SK-N-SH (cell line): ENCODE measurements at regions not wholly inside any gene's neighbourhood (a gene's known extent, or its start where the extent isn't known, plus 50 kb on each side); places are given as distances from the start of the nearest gene placed in this dataset.

Source experiments
- CTCF ChIA-PET: fragments of 300-600, 350-600 bp; formaldehyde crosslinking; extraction: SDS; loops from one replicate; lab custom pipeline; 2021; lab: Yijun Ruan, JAX
- POLR2A ChIA-PET: fragments of 350-600 bp; sonication (Branson Sonifier 250); formaldehyde crosslinking; extraction: SDS; loops from one replicate; lab custom pipeline; 2020; ENCODE audit warnings: antibody characterized with exemption, inconsistent platforms; lab: Yijun Ruan, JAX
- DNase-seq: peaks from one replicate; pipeline ENCODE4 v3.0.0; 2012
- H2AFZ ChIP-seq: fragments of 200-600 bp; sonication (generic); 2 replicates; pipeline ENCODE4 v1.8.1; 2016; ENCODE audit warnings: antibody characterized with exemption, mild to moderate bottlenecking, low read depth
- H3F3A ChIP-seq: fragments of 200-600 bp; sonication (generic); replicated peaks from 2 replicates; pipeline ENCODE3; 2016; ENCODE audit warnings: antibody characterized with exemption, mild to moderate bottlenecking; ENCODE audit not compliant: insufficient read depth
- H3K27ac ChIP-seq, 2 experiments: fragments of 200-500 bp in 1 of 2; fragments of 200-600 bp in 1 of 2; sonication (Bioruptor generic) in 1 of 2; sonication (generic), shearing (Covaris generic) in 1 of 2; 2 replicates each; pipeline versions ENCODE4 v1.5.1 to v1.6.1; 2014 to 2016; ENCODE audit warnings: low read depth in 2 of 2, inconsistent platforms in 1 of 2, low read length in 1 of 2, mild to moderate bottlenecking in 1 of 2, mixed read lengths in 1 of 2
- H3K27me3 ChIP-seq: fragments of 200-600 bp; sonication (generic), shearing (Covaris generic); 2 replicates; pipeline ENCODE4 v1.6.1; 2016; ENCODE audit warnings: mixed run types; ENCODE audit not compliant: insufficient read depth
- H3K36me3 ChIP-seq, 2 experiments: fragments of 200-500 bp in 1 of 2; fragments of 200-600 bp in 1 of 2; sonication (Bioruptor generic) in 1 of 2; sonication (generic) in 1 of 2; replicated peaks in 1 of 2; 2 replicates each; pipeline versions ENCODE3 to v1.5.1; 2014 to 2016; ENCODE audit warnings: low read length in 1 of 2, mild to moderate bottlenecking in 1 of 2; ENCODE audit not compliant: insufficient read depth in 2 of 2, control insufficient read depth in 1 of 2
- H3K4me1 ChIP-seq, 2 experiments: fragments of 200-500 bp in 1 of 2; fragments of 200-600 bp in 1 of 2; sonication (Bioruptor generic) in 1 of 2; sonication (generic), shearing (Covaris generic) in 1 of 2; 2 replicates each; pipeline versions ENCODE4 v1.5.1 to v1.6.1; 2014 to 2016; ENCODE audit warnings: low read depth in 1 of 2, low read length in 1 of 2, mixed run types in 1 of 2; ENCODE audit not compliant: insufficient read depth in 2 of 2, control insufficient read depth in 1 of 2
- H3K4me2 ChIP-seq: fragments of 200-600 bp; sonication (generic), shearing (Covaris generic); 2 replicates; pipeline ENCODE4 v1.6.1; 2017; ENCODE audit warnings: mixed run types
- H3K4me3 ChIP-seq, 2 experiments: fragments of 200-500 bp in 1 of 2; fragments of 200-600 bp in 1 of 2; sonication (Bioruptor generic) in 1 of 2; sonication (generic), shearing (Covaris generic) in 1 of 2; 2 replicates each; pipeline versions ENCODE4 v1.5.1 to v1.8.1; 2014 to 2016; ENCODE audit warnings: low read depth in 2 of 2, inconsistent platforms in 1 of 2, low read length in 1 of 2, mild to moderate bottlenecking in 1 of 2, mixed read lengths in 1 of 2, moderate library complexity in 1 of 2
- H3K79me2 ChIP-seq: fragments of 200-600 bp; sonication (generic); 2 replicates; pipeline ENCODE4 v1.8.1; 2017; ENCODE audit warnings: mild to moderate bottlenecking; ENCODE audit not compliant: insufficient read depth
- H3K9ac ChIP-seq: fragments of 200-600 bp; sonication (generic); 2 replicates; pipeline ENCODE4 v1.6.1; 2017; ENCODE audit warnings: mixed run types
- H3K9me2 ChIP-seq: fragments of 200-600 bp; sonication (generic); 2 replicates; pipeline ENCODE4 v1.6.1; 2017; ENCODE audit warnings: mixed run types
- H3K9me3 ChIP-seq: fragments of 200-600 bp; sonication (generic); 2 replicates; pipeline ENCODE4 v1.6.1; 2017; ENCODE audit warnings: mixed run types, mild to moderate bottlenecking, moderate library complexity
- H4K20me1 ChIP-seq: fragments of 200-600 bp; sonication (generic); 2 replicates; pipeline ENCODE4 v1.6.1; 2017; ENCODE audit warnings: mild to moderate bottlenecking, mixed run types; ENCODE audit not compliant: insufficient read depth
- CHD2 ChIP-seq: fragments of 150-350 bp; IDR thresholded peaks from 2 replicates; pipeline ENCODE4 v1.6.1; 2018; ENCODE audit warnings: low read length; ENCODE audit not compliant: partially characterized antibody
- EZH2phosphoT487 ChIP-seq: fragments of 200-600 bp; sonication (generic); IDR thresholded peaks from 2 replicates; pipeline ENCODE4 v1.6.1; 2017; ENCODE audit warnings: low read depth, mixed run types, mild to moderate bottlenecking, antibody characterized with exemption, moderate library complexity, borderline replicate concordance
- FOXJ3 ChIP-seq: sonication (generic); formaldehyde crosslinking; IDR thresholded peaks from 2 replicates; pipeline ENCODE4 v1.5.1; 2020; ENCODE audit warnings: mild to moderate bottlenecking, missing genetic modification reagents
- JUND ChIP-seq: IDR thresholded peaks from 2 replicates; pipeline ENCODE4 v1.4.0; 2012
- MEF2A ChIP-seq: IDR thresholded peaks from 2 replicates; pipeline ENCODE4 v1.4.0; 2012; ENCODE audit warnings: low read depth, borderline replicate concordance
- NRF1 ChIP-seq: IDR thresholded peaks from 2 replicates; pipeline ENCODE4 v1.6.1; 2012; ENCODE audit warnings: low read depth, mild to moderate bottlenecking, low read length
- POLR2AphosphoS5 ChIP-seq: IDR thresholded peaks from 2 replicates; pipeline ENCODE4 v1.6.1; 2012; ENCODE audit warnings: low read depth, low read length
- RXRA ChIP-seq: IDR thresholded peaks from 2 replicates; pipeline ENCODE4 v1.4.0; 2012; ENCODE audit warnings: low read depth, mild to moderate bottlenecking, borderline replicate concordance
- SIN3A ChIP-seq: IDR thresholded peaks from 2 replicates; pipeline ENCODE4 v1.6.1; 2012; ENCODE audit warnings: low read depth, mild to moderate bottlenecking, low read length, moderate library complexity, borderline replicate concordance
- SMC3 ChIP-seq: IDR thresholded peaks from 2 replicates; pipeline ENCODE4 v1.6.1; 2012; ENCODE audit warnings: low read depth, low read length, improper control_type of control experiment
- TAF1 ChIP-seq: IDR thresholded peaks from 2 replicates; pipeline ENCODE4 v1.6.1; 2012; ENCODE audit warnings: low read depth, mild to moderate bottlenecking, low read length, moderate library complexity, borderline replicate concordance
- TEAD4 ChIP-seq: IDR thresholded peaks from 2 replicates; pipeline ENCODE4 v1.4.0; 2012; ENCODE audit warnings: mild to moderate bottlenecking, borderline replicate concordance; ENCODE audit not compliant: insufficient read depth
- YY1 ChIP-seq: IDR thresholded peaks from 2 replicates; pipeline ENCODE4 v1.4.0; 2012; ENCODE audit warnings: low read depth, mild to moderate bottlenecking
- WGBS: methylation state at CpG from one replicate; pipeline ENCODE4 v1.1.6; 2017; ENCODE audit warnings: low lambda C conversion rate; 5-methylcytosine and 5-hydroxymethylcytosine counted together
- TF ChIP-seq, protein P1 (sequence below): IDR thresholded peaks from 2 replicates; pipeline ENCODE4; 2012

DNA sequence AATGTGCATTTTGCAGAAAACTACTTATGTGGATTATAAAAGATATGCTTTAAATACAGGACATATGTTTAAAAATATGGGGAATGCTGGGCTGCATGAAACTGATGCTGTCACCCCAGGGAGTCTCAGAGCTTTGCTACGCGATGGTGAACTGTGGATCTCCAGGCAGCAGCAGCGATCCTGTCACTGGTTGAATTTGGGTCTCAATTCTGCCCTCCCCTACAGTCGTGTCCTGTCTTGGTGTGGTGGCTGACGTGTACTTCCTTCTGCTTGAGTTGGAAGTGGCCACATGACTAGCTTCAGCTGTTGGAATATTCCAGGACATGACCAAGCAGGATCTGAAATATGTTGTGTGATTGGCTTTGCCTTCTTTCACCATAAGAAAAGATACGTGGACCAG is 222.9 kb upstream of the AJAP1 start:
- H3K9me2 ChIP-seq: no peaks in the 10 kb centered on the region
- H3K36me3 ChIP-seq: no peaks in the 10 kb centered on the region
- H4K20me1 ChIP-seq: no peaks in the 10 kb centered on the region
- H3K4me1 ChIP-seq: no peaks in the 10 kb centered on the region
- no peak overlapping the region for H3K9ac ChIP-seq
- no peak for DNase-seq
- no peak overlapping the region for H3K4me2 ChIP-seq
- CTCF ChIA-PET: no interaction called here
- H3K9me3 ChIP-seq: no peaks in the 10 kb centered on the region
- POLR2A ChIA-PET: no interaction called here
- TF ChIP-seq JUND (no peak), TAF1 (no peak), FOXJ3 (CRISPR knock-in tag) (no peak), YY1 (no peak), RXRA (no peak), CHD2 (no peak), EZH2phosphoT487 (no peak), NRF1 (no peak), TEAD4 (no peak), SIN3A (no peak), POLR2AphosphoS5 (no peak)
- TF ChIP-seq, protein P1, sequence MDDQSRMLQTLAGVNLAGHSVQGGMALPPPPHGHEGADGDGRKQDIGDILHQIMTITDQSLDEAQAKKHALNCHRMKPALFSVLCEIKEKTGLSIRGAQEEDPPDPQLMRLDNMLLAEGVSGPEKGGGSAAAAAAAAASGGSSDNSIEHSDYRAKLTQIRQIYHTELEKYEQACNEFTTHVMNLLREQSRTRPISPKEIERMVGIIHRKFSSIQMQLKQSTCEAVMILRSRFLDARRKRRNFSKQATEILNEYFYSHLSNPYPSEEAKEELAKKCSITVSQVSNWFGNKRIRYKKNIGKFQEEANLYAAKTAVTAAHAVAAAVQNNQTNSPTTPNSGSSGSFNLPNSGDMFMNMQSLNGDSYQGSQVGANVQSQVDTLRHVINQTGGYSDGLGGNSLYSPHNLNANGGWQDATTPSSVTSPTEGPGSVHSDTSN: no peak
- TF ChIP-seq, all 33 proteins: peak for 0
- no peaks in the 10 kb centered on the region for H3K79me2 ChIP-seq
- 45% methylated on average over 4 of the region's 6 CpGs for whole genome bisulfite sequencing
- H3F3A ChIP-seq: no peaks in the 10 kb centered on the region
- no peak overlapping the region for H2AFZ ChIP-seq
- no peak overlapping the region for H3K4me3 ChIP-seq
- H3K27me3 ChIP-seq: no peaks in the 10 kb centered on the region
- H3K27ac ChIP-seq: no peak overlapping the region

DNA sequence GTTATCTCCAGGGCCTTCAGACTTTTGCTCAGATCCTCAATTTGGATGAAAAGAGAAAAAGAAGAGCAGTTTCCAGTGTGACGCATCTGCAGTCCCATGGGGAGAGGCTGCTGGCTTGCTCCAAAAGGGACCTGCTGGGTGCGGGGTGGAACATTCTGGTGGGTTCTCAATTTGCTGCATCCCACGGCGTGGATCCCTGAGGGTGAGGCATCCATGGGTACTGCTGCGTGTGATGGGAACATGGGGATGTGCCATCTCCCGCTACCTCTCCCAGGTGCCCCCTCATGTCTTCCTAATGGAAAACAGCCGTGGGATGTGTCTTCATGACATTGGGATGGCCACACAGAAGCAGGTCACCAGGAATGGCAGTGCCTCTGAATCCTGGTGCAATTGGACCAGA is 221.3 kb upstream of the AJAP1 start:
- TF ChIP-seq MEF2A (no peak), SMC3 (no peak)
- TF ChIP-seq, all 33 proteins: peak for 0
- POLR2A ChIA-PET: no interaction called here
- no peaks in the 10 kb centered on the region for H3F3A ChIP-seq
- H3K9me2 ChIP-seq: no peaks in the 10 kb centered on the region
- H3K9me3 ChIP-seq: no peaks in the 10 kb centered on the region
- H3K4me1 ChIP-seq: no peaks in the 10 kb centered on the region
- 28% methylated on average over 5 of the region's 7 CpGs for WGBS
- no peak for DNase-seq
- no peak overlapping the region for H2AFZ ChIP-seq
- no peak overlapping the region for H3K4me2 ChIP-seq
- no peak overlapping the region for H3K4me3 ChIP-seq
- no peaks in the 10 kb centered on the region for H4K20me1 ChIP-seq
- no peaks in the 10 kb centered on the region for H3K36me3 ChIP-seq
- H3K9ac ChIP-seq: no peak overlapping the region
- H3K27me3 ChIP-seq: no peaks in the 10 kb centered on the region
- no peak overlapping the region for H3K27ac ChIP-seq
- H3K79me2 ChIP-seq: no peaks in the 10 kb centered on the region
- CTCF ChIA-PET: no interaction called here
